Occipital lobe (tissue), 1 donor: ENCODE measurements at regions not wholly inside any gene's neighbourhood (a gene's known extent, or its start where the extent isn't known, plus 50 kb on each side); places are given as distances from the start of the nearest gene placed in this dataset.
"Not testable (repeated sequence)": the region's sequence is repeated elsewhere in the genome, so short reads cannot be mapped to it uniquely, and the experiment has no call there.

Experiments used
- DNase-seq: peaks from one replicate; lab custom pipeline; 2025; lab: John Stamatoyannopoulos, UW

GRCh38 chr20:48236000-48236970 is 451.0 kb upstream of the SULF2 start:
- DNase-seq, result no peak

- DNase-seq, result no peak
These were observed 449.7 kb upstream of the SULF2 start for GRCh38 chr20:48234951-48235350.

- no peak for DNase-seq
These were observed 446.1 kb upstream of the SULF2 start for GRCh38 chr20:48231253-48231930.

- no peak for DNase-seq
These were observed 444.9 kb upstream of the SULF2 start for GRCh38 chr20:48230216-48230615.

- no peak for DNase-seq
These were observed 442.1 kb upstream of the SULF2 start for GRCh38 chr20:48227381-48227780.

GRCh38 chr20:48226642-48227041 is 441.4 kb upstream of the SULF2 start:
- DNase-seq, result no peak

GRCh38 chr20:48224533-48225050 is 439.3 kb upstream of the SULF2 start:
- no peak for DNase-seq

- DNase-seq, result no peak
These were observed 438.4 kb upstream of the SULF2 start for GRCh38 chr20:48223715-48224114.

- DNase-seq, result no peak
These were observed 437.4 kb upstream of the SULF2 start for GRCh38 chr20:48222595-48223180.

- DNase-seq, result no peak
These were observed 434.9 kb upstream of the SULF2 start for GRCh38 chr20:48220033-48220633.

- no peak for DNase-seq
These were observed 434.0 kb upstream of the SULF2 start for GRCh38 chr20:48219306-48219705.

- no peak for DNase-seq
These were observed 431.9 kb upstream of the SULF2 start for GRCh38 chr20:48217190-48217589.

GRCh38 chr20:48215536-48215935 is 430.3 kb upstream of the SULF2 start:
- DNase-seq, result no peak

- DNase-seq, result no peak
These were observed 429.3 kb upstream of the SULF2 start for GRCh38 chr20:48214601-48215000.

GRCh38 chr20:48213635-48214034 is 428.4 kb upstream of the SULF2 start:
- DNase-seq, result not testable (repeated sequence)

- no peak for DNase-seq
These were observed 427.7 kb upstream of the SULF2 start for GRCh38 chr20:48212806-48213509.

GRCh38 chr20:48211847-48212246 is 426.6 kb upstream of the SULF2 start:
- no peak for DNase-seq

GRCh38 chr20:48211238-48211637 is 426.0 kb upstream of the SULF2 start:
- DNase-seq, result no peak

GRCh38 chr20:48210111-48211027 is 425.1 kb upstream of the SULF2 start:
- DNase-seq, result no peak

GRCh38 chr20:48209102-48209501 is 423.8 kb upstream of the SULF2 start:
- no peak for DNase-seq
